WTC11 (cell line): ENCODE measurements at regions not wholly inside any gene's neighbourhood (a gene's known extent, or its start where the extent isn't known, plus 50 kb on each side); places are given as distances from the start of the nearest gene placed in this dataset.

ENCODE experiments used
- ATAC-seq: fragments of 200-7000 bp; cut with Tn5 transposase; 2 replicates; pipeline ENCODE4 v1.10.0; 2021; ENCODE audit warnings: mild to moderate bottlenecking, moderate library complexity
- CTCF ChIA-PET: fragments of 300-600 bp; sonication (Branson Sonifier 250); formaldehyde crosslinking; loops from one replicate; lab custom pipeline; 2021; ENCODE audit warnings: antibody characterized with exemption; lab: Charles Lee
- POLR2A ChIA-PET: fragments of 350-600 bp; sonication (Branson Sonifier 250); formaldehyde crosslinking; loops from one replicate; lab custom pipeline; 2021; ENCODE audit warnings: antibody characterized with exemption; lab: Charles Lee
- DNase-seq: peaks from one replicate; pipeline ENCODE4 v3.0.0; 2021; ENCODE audit warnings: low spot score
- H3K27ac Mint-ChIP-seq: 2 replicates; pipeline ENCODE4 v1.8.0; 2021; ENCODE audit warnings: mixed read lengths
- H3K27me3 Mint-ChIP-seq: 2 replicates; pipeline ENCODE4 v1.8.0; 2021; ENCODE audit warnings: low read depth, mild to moderate bottlenecking, moderate library complexity, mixed read lengths
- H3K36me3 Mint-ChIP-seq: 2 replicates; pipeline ENCODE4 v1.8.0; 2021; ENCODE audit warnings: mixed read lengths
- H3K4me1 Mint-ChIP-seq: 2 replicates; pipeline ENCODE4 v1.8.0; 2022; ENCODE audit warnings: mixed read lengths
- H3K4me3 Mint-ChIP-seq: 2 replicates; pipeline ENCODE4 v1.8.0; 2021; ENCODE audit warnings: mild to moderate bottlenecking, moderate library complexity, mixed read lengths
- H3K9me3 Mint-ChIP-seq: 2 replicates; pipeline ENCODE4 v1.8.0; 2021; ENCODE audit warnings: mixed read lengths
- ELF4 ChIP-seq: sonication (generic); formaldehyde crosslinking; IDR thresholded peaks from 2 replicates; pipeline ENCODE4 v1.8.1; 2022; ENCODE audit warnings: low read depth, mild to moderate bottlenecking, moderate library complexity, missing genetic modification reagents
- EMX1 ChIP-seq: fragments of 250-450 bp; sonication (Bioruptor Pico); IDR thresholded peaks from 2 replicates; pipeline ENCODE4 v1.8.0; 2021; ENCODE audit warnings: mild to moderate bottlenecking
- ESRRA ChIP-seq: sonication (generic); formaldehyde crosslinking; IDR thresholded peaks from 2 replicates; pipeline ENCODE4 v1.8.1; 2022; ENCODE audit warnings: mild to moderate bottlenecking, missing genetic modification reagents, borderline replicate concordance
- ETV6 ChIP-seq: sonication (generic); formaldehyde crosslinking; IDR thresholded peaks from 2 replicates; pipeline ENCODE4 v1.8.1; 2022; ENCODE audit warnings: mild to moderate bottlenecking, missing genetic modification reagents
- FOXJ3 ChIP-seq: sonication (generic); formaldehyde crosslinking; IDR thresholded peaks from 2 replicates; pipeline ENCODE4 v1.9.0; 2021; ENCODE audit warnings: missing genetic modification reagents, mild to moderate bottlenecking, borderline replicate concordance
- FOXP1 ChIP-seq: sonication (generic); formaldehyde crosslinking; IDR thresholded peaks from 2 replicates; pipeline ENCODE4 v1.8.0; 2022; ENCODE audit warnings: missing genetic modification reagents, mild to moderate bottlenecking, moderate library complexity, borderline replicate concordance
- HMGA2 ChIP-seq: fragments of 250-450 bp; sonication (Bioruptor Pico); IDR thresholded peaks from 2 replicates; pipeline ENCODE4 v1.4.0; 2021; ENCODE audit warnings: mild to moderate bottlenecking, moderate library complexity
- JUN ChIP-seq: sonication (generic); formaldehyde crosslinking; IDR thresholded peaks from 2 replicates; pipeline ENCODE4 v1.8.0; 2023; ENCODE audit warnings: mild to moderate bottlenecking, missing genetic modification reagents
- NFATC4 ChIP-seq: fragments of 250-450 bp; sonication (Bioruptor Pico); IDR thresholded peaks from 2 replicates; pipeline ENCODE4 v1.9.0; 2021; ENCODE audit warnings: mild to moderate bottlenecking
- NFYB ChIP-seq: sonication (generic); formaldehyde crosslinking; conservative IDR thresholded peaks from 2 replicates; pipeline ENCODE4 v1.8.0; 2022; ENCODE audit warnings: low read depth, missing genetic modification reagents
- NR3C1 ChIP-seq: sonication (generic); formaldehyde crosslinking; conservative IDR thresholded peaks from 2 replicates; pipeline ENCODE4 v1.8.1; 2023; ENCODE audit warnings: low read depth, mild to moderate bottlenecking, missing genetic modification reagents
- RORB ChIP-seq: fragments of 250-450 bp; sonication (Bioruptor Pico); IDR thresholded peaks from 2 replicates; pipeline ENCODE4 v1.9.0; 2021; ENCODE audit warnings: mild to moderate bottlenecking
- SMAD3 ChIP-seq: sonication (generic); formaldehyde crosslinking; IDR thresholded peaks from 2 replicates; pipeline ENCODE4 v1.8.0; 2022; ENCODE audit warnings: missing genetic modification reagents, mild to moderate bottlenecking, borderline replicate concordance
- SMAD4 ChIP-seq: sonication (generic); formaldehyde crosslinking; IDR thresholded peaks from 2 replicates; pipeline ENCODE4 v1.8.0; 2022; ENCODE audit warnings: mild to moderate bottlenecking, missing genetic modification reagents
- TEAD1 ChIP-seq: sonication (generic); formaldehyde crosslinking; IDR thresholded peaks from 2 replicates; pipeline ENCODE4 v1.8.0; 2022; ENCODE audit warnings: mild to moderate bottlenecking, missing genetic modification reagents
- ZBTB21 ChIP-seq: sonication (generic); formaldehyde crosslinking; IDR thresholded peaks from 2 replicates; pipeline ENCODE4 v1.8.1; 2023; ENCODE audit warnings: mild to moderate bottlenecking, missing genetic modification reagents, borderline replicate concordance
- ZNF138 ChIP-seq: sonication (generic); formaldehyde crosslinking; conservative IDR thresholded peaks from 2 replicates; pipeline ENCODE4 v1.8.1; 2022; ENCODE audit warnings: mild to moderate bottlenecking, moderate library complexity, missing genetic modification reagents
- TF ChIP-seq, protein P1 (sequence below): fragments of 250-450 bp; sonication (Bioruptor Pico); IDR thresholded peaks from 2 replicates; pipeline ENCODE4 v1.9.0; 2021; ENCODE audit warnings: mild to moderate bottlenecking, borderline replicate concordance
- TF ChIP-seq, protein P2 (sequence below): sonication (generic); formaldehyde crosslinking; IDR thresholded peaks from 2 replicates; pipeline ENCODE4 v1.8.0; 2023; ENCODE audit warnings: missing genetic modification reagents
- TF ChIP-seq, protein P3 (sequence below): sonication (generic); formaldehyde crosslinking; IDR thresholded peaks from 2 replicates; pipeline ENCODE4 v1.8.1; 2022; ENCODE audit warnings: missing genetic modification reagents, borderline replicate concordance
- TF ChIP-seq, protein P4 (sequence below): fragments of 250-450 bp; sonication (Bioruptor Pico); IDR thresholded peaks from 2 replicates; pipeline ENCODE4 v1.9.0; 2021; ENCODE audit warnings: moderate library complexity, mild to moderate bottlenecking, inconsistent platforms, borderline replicate concordance

DNA sequence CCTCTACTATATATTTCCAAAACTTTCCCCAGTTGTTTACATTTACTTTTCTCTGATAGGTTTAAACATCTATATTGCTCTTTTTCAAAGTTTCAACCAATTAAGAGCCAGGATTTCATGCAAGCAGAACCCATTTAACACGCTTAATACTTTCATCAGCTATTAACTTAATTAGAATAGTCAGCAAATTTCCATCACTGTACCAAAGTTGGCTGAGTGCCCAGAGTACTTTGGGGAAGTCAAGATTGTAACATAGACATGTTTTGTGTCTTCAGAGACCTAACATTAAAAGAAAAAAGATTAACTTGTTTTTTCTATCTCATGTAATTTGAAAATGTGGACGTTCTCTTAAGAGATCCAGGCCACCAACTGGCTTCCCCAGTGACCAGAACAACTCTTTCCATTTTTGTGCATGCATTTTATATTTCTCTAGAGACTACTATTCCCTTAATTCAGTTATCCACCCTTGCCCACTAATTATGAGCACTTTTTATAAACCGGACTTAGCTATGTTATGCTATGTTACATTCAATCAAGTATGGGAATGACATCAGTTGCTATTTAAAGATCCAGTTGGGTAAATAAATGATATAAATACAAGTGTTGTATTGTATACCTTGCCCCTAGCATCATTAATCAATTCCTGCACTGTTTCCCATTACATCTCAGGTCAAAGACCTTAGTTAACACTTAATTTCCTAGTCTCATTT lies 478.1 kb upstream of the NMUR2 start:
- ChIA-PET CTCF (no interaction called here), POLR2A (no interaction called here)
- TF ChIP-seq ZBTB21 (CRISPR knock-in tag) (no peak), FOXP1 (no peak), HMGA2 (CRISPR knock-in tag) (no peak), NFATC4 (CRISPR knock-in tag) (no peak), SMAD3 (CRISPR knock-in tag) (no peak)
- TF ChIP-seq, protein P1, sequence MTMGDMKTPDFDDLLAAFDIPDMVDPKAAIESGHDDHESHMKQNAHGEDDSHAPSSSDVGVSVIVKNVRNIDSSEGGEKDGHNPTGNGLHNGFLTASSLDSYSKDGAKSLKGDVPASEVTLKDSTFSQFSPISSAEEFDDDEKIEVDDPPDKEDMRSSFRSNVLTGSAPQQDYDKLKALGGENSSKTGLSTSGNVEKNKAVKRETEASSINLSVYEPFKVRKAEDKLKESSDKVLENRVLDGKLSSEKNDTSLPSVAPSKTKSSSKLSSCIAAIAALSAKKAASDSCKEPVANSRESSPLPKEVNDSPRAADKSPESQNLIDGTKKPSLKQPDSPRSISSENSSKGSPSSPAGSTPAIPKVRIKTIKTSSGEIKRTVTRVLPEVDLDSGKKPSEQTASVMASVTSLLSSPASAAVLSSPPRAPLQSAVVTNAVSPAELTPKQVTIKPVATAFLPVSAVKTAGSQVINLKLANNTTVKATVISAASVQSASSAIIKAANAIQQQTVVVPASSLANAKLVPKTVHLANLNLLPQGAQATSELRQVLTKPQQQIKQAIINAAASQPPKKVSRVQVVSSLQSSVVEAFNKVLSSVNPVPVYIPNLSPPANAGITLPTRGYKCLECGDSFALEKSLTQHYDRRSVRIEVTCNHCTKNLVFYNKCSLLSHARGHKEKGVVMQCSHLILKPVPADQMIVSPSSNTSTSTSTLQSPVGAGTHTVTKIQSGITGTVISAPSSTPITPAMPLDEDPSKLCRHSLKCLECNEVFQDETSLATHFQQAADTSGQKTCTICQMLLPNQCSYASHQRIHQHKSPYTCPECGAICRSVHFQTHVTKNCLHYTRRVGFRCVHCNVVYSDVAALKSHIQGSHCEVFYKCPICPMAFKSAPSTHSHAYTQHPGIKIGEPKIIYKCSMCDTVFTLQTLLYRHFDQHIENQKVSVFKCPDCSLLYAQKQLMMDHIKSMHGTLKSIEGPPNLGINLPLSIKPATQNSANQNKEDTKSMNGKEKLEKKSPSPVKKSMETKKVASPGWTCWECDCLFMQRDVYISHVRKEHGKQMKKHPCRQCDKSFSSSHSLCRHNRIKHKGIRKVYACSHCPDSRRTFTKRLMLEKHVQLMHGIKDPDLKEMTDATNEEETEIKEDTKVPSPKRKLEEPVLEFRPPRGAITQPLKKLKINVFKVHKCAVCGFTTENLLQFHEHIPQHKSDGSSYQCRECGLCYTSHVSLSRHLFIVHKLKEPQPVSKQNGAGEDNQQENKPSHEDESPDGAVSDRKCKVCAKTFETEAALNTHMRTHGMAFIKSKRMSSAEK (CRISPR knock-in tag), result no peak
- TF ChIP-seq, protein P2, sequence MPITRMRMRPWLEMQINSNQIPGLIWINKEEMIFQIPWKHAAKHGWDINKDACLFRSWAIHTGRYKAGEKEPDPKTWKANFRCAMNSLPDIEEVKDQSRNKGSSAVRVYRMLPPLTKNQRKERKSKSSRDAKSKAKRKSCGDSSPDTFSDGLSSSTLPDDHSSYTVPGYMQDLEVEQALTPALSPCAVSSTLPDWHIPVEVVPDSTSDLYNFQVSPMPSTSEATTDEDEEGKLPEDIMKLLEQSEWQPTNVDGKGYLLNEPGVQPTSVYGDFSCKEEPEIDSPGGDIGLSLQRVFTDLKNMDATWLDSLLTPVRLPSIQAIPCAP (CRISPR knock-in tag), result no peak
- peaks cover 5% of the 10 kb centered on the region for H3K4me1 Mint-ChIP-seq
- peaks cover 8% of the 10 kb centered on the region; the same call in 1 of the 2 replicates for H3K9me3 Mint-ChIP-seq
- no peak overlapping the region for H3K27ac Mint-ChIP-seq
- H3K4me3 Mint-ChIP-seq, result no peak overlapping the region
- no peaks in the 10 kb centered on the region; the same call in 1 of the 2 replicates for H3K27me3 Mint-ChIP-seq
- DNase-seq (no peak), ATAC-seq (no peak)
- H3K36me3 Mint-ChIP-seq, result no peaks in the 10 kb centered on the region; the same call in 1 of the 2 replicates

DNA sequence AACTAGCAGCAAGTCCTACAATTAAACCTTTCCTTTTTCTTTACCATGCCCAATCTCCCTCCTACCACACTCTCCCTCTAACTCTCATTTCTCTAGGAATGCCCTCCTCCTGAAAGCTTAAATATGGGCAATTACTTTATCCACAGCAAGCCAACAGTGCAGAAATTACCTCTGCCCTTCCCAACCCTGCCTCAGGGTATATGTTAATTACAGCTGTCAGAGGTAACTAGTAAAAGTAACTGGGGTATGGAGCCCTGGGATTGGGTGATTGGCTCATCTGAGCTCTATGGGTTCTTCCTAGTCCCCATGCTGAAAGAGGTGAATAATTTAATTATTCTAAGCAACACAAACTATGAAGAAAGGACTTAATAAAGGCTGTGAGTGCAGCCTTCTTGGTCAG lies 478.9 kb upstream of the NMUR2 start:
- Mint-ChIP-seq H3K4me3 (no peak overlapping the region), H3K4me1 (peaks cover 5% of the 10 kb centered on the region), H3K27ac (no peak overlapping the region), H3K27me3 (no peaks in the 10 kb centered on the region; the same call in 1 of the 2 replicates), H3K9me3 (peaks cover 8% of the 10 kb centered on the region; the same call in 1 of the 2 replicates), H3K36me3 (no peaks in the 10 kb centered on the region; the same call in 1 of the 2 replicates)
- CTCF ChIA-PET, result no interaction called here
- TF ChIP-seq ETV6 (CRISPR knock-in tag) (no peak), ZNF138 (CRISPR knock-in tag) (no peak), ESRRA (no peak), NR3C1 (no peak), RORB (no peak), NFYB (CRISPR knock-in tag) (no peak), ELF4 (CRISPR knock-in tag) (no peak), JUN (CRISPR knock-in tag) (no peak), FOXJ3 (no peak), TEAD1 (CRISPR knock-in tag) (no peak), SMAD4 (CRISPR knock-in tag) (no peak), EMX1 (CRISPR knock-in tag) (no peak)
- TF ChIP-seq, protein P3, sequence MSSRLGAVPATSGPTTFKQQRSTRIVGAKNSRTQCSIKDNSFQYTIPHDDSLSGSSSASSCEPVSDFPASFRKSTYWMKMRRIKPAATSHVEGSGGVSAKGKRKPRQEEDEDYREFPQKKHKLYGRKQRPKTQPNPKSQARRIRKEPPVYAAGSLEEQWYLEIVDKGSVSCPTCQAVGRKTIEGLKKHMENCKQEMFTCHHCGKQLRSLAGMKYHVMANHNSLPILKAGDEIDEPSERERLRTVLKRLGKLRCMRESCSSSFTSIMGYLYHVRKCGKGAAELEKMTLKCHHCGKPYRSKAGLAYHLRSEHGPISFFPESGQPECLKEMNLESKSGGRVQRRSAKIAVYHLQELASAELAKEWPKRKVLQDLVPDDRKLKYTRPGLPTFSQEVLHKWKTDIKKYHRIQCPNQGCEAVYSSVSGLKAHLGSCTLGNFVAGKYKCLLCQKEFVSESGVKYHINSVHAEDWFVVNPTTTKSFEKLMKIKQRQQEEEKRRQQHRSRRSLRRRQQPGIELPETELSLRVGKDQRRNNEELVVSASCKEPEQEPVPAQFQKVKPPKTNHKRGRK (CRISPR knock-in tag), result no peak
- TF ChIP-seq, protein P2 (CRISPR knock-in tag), result no peak
- TF ChIP-seq, protein P4, sequence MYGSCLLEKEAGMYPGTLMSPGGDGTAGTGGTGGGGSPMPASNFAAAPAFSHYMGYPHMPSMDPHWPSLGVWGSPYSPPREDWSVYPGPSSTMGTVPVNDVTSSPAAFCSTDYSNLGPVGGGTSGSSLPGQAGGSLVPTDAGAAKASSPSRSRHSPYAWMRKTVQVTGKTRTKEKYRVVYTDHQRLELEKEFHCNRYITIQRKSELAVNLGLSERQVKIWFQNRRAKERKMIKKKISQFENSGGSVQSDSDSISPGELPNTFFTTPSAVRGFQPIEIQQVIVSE (CRISPR knock-in tag), result no peak
- POLR2A ChIA-PET, result no interaction called here
- no peak for DNase-seq
- ATAC-seq, result peak; percentile 86
